ENCODE measurements at regions not wholly inside any gene's neighbourhood (a gene's known extent, or its start where the extent isn't known, plus 50 kb on each side); places are given as distances from the start of the nearest gene placed in this dataset.

DNA sequence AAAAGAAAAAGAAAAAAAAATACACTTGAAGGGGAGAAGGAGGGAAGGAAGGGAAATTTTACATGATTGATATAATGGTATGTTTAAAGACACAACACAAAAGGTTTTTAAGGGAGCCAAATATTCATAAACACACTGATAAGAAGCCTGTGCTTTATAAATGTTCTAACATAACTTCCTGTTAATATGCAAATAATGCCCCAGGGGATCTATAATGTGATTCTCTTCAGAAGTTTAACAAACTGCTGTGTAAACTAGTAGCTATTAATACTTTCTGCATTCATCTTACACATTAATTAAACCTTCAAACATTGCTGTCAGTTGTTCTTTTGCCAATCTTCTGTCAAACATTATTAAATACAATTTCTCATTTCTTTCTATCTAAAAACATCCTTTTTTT is 231.6 kb downstream of the TJP1 start:
- TF ChIP-seq, protein P1, sequence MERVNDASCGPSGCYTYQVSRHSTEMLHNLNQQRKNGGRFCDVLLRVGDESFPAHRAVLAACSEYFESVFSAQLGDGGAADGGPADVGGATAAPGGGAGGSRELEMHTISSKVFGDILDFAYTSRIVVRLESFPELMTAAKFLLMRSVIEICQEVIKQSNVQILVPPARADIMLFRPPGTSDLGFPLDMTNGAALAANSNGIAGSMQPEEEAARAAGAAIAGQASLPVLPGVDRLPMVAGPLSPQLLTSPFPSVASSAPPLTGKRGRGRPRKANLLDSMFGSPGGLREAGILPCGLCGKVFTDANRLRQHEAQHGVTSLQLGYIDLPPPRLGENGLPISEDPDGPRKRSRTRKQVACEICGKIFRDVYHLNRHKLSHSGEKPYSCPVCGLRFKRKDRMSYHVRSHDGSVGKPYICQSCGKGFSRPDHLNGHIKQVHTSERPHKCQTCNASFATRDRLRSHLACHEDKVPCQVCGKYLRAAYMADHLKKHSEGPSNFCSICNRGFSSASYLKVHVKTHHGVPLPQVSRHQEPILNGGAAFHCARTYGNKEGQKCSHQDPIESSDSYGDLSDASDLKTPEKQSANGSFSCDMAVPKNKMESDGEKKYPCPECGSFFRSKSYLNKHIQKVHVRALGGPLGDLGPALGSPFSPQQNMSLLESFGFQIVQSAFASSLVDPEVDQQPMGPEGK (CRISPR knock-in tag; IDR thresholded peaks at IDR 0.05; ENCODE audit: borderline replicate concordance) = no peak
- TF ChIP-seq TSHZ2 (CRISPR knock-in tag; IDR thresholded peaks at IDR 0.05) = no peak
- TF ChIP-seq RARB (CRISPR knock-in tag; IDR thresholded peaks at IDR 0.05) = no peak
- no peak for TF ChIP-seq ZFP30 (CRISPR knock-in tag; IDR thresholded peaks at IDR 0.05)
- TF ChIP-seq, protein P2, sequence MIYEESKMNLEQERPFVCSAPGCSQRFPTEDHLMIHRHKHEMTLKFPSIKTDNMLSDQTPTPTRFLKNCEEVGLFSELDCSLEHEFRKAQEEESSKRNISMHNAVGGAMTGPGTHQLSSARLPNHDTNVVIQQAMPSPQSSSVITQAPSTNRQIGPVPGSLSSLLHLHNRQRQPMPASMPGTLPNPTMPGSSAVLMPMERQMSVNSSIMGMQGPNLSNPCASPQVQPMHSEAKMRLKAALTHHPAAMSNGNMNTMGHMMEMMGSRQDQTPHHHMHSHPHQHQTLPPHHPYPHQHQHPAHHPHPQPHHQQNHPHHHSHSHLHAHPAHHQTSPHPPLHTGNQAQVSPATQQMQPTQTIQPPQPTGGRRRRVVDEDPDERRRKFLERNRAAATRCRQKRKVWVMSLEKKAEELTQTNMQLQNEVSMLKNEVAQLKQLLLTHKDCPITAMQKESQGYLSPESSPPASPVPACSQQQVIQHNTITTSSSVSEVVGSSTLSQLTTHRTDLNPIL (CRISPR knock-in tag; IDR thresholded peaks at IDR 0.05; ENCODE audit: low read depth) = no peak

Measured in SK-N-SH treated with all-trans-retinoic acid at 6 μM for 48 hours (cell line).